ENCODE measurements at regions not wholly inside any gene's neighbourhood (a gene's known extent, or its start where the extent isn't known, plus 50 kb on each side); places are given as distances from the start of the nearest gene placed in this dataset.

DNA sequence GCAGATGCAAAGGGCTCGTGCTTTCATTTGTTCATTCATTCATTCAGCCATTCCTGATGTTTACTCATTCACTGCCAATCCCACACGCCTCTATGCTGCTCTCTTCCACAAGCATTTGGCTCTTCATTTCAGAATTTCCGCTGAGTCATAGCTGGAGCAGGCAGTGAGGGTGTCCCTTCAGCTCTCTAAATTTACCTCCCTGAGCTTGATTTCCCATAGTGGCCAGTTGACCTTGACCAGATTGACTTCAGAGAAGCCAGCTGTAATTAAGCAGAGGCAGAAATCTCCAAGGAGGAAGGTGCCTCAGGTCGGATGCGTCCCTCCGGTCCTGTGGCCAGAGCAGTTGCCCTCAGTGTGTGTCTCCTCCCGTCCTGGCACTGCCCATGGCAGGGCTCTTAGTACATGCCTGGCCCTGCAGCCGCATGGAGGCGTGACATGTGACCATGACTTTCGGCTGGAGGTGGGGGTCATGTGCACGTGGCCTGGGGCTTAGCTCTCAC lies 267.2 kb upstream of the ECI2 start:
- no peak for DNase-seq

DNA sequence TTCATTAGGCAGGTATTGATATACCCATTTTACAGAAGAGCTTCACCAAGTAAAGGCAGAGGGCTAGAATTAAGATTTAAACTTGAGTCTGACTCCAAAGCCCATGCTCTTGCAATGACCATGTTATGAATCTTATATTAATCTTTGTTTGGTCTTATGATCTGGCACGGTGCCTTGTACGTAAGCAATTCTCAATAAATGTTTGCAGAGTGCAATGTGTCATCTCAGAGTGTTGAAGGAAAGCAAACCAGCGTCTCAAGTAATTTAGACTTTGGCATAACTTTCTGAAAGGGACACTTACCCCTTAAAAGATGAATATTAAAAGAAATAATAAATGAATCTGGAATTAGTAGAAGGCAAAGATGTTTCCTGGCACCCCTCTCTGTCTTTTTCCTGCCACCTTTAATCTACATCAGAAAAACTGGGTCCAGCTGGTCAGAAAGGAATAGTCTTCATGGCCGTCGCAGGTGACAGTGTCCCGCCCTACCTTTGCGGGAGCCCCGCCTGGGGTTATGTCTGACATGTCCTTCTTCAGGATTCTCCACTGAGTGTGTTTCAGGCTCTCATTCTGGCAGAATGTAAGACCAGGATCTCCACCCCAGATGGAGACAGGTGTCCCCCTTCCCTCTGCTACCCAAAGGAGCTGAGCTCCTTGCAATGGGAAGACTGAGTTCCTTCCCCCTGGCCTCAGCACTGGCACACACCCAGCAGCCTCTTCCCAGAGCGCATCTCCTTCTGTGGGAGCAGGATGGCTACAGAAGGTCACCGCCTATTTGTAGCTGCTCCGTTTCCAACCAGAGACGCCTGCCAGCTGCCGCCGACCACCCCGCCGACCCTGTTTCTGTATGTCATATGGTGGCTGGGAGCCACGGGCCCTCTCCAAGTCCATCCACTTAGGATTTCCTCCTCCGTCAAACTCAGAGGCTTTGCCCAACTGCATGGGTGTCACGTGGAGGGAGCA lies 266.3 kb upstream of the ECI2 start:
- DNase-seq, result no peak

DNA sequence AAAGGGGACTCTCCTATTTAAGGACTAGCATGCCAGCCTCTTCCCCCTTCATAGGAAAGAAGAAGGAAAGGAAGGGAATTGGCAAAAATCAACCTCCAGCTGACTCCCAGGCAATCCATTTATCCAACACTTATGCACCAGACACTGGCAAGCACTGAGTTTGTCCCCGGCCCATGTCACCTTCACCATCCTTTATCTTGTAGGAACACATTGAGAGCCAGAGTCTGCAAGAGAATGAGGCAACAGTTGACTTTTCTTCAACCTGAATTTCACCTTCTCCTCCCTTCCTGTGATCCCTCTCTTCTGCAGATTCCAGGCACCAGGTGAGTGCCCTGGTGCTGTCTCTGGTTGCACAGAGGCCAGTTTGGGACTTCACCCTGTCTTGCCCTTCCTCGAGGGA lies 264.3 kb upstream of the ECI2 start:
- DNase-seq, result no peak

- no peak for DNase-seq
These were observed 263.4 kb upstream of the ECI2 start for GRCh38 chr6:4398791-4399190.

- DNase-seq, result no peak
These were observed 261.9 kb upstream of the ECI2 start for GRCh38 chr6:4397307-4397706.

DNA sequence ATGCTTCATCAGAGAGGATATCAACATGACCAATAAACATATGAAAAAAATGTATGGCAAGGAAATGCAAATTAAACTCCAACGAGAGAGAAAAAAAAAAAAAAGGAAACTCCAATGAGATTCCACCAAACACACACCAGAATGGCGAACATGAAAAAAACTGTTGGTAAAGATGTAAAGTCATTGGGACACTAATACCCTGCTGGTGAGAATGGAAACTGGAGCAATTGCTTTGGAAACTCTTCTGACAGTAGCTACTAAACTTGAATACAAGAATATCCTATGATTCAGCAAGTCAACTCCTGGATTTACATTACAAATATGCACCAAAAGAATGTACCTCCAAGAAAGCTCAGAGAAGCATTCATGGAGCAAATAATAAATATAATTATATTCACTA lies 260.7 kb upstream of the ECI2 start:
- no peak for DNase-seq

DNA sequence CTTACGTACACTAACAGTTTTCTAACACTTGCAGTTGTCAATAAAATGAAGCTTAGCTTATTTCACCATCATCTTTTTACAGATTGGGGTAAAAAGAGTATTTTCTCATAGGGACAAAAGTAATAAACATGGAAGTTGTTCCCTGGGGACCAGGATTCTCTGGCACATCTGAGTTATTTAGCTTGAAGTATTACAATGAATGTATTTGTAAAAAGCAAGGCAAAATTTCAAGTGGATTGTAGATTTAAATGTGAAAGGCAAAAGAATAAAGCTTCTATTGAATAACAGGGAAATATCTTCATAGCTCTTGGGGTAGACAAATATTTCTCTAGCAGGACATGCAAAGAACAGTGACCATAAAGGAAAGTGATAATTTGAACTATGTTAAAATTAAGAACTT lies 260.0 kb upstream of the ECI2 start:
- no peak for DNase-seq

- DNase-seq, result no peak
These were observed 259.4 kb upstream of the ECI2 start for GRCh38 chr6:4394786-4395185.

DNA sequence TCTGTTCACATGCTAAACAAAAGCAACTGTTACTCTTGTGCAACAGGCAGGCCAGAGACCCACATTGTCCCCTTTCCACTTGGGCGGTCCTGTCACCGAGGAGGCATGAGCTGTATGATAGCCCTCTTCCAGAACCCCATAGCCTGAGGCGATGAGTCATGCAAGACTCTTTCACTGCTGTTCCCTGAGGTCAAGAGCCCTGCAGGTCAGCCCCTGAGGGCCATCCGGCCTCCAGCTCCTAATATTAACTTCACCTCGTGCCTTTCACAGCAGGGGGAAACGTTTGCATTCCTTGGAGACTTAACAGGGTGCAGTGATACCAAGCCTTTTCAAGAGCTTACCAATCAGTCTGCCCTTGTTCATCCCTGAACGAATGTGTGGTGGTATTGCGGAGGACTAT lies 253.3 kb upstream of the ECI2 start:
- no peak for DNase-seq

- no peak for DNase-seq
These were observed 249.3 kb upstream of the ECI2 start for GRCh38 chr6:4384656-4385055.

- DNase-seq, result no peak
These were observed 248.7 kb upstream of the ECI2 start for GRCh38 chr6:4383910-4384638.

- DNase-seq, result no peak
These were observed 247.0 kb upstream of the ECI2 start for GRCh38 chr6:4382362-4382853.

DNA sequence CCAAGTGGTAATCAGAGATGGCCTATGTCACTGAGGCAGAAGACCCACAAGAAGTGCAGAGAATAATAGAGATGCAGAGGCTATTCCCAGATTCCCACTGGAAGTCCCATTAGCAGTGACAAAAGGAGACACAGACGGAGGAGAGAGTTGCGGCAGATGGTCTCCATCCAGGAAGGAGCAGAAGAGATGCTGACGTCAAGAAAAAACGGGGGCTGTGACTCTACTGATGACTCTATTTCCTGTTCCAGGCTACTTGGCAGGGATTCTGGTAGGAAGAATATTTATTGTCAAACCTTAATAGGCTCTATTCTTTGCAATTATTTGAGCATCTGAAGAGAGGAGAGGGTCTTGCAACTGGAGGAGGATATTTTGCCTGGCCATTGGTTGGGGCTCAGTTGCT lies 246.0 kb upstream of the ECI2 start:
- no peak for DNase-seq

DNA sequence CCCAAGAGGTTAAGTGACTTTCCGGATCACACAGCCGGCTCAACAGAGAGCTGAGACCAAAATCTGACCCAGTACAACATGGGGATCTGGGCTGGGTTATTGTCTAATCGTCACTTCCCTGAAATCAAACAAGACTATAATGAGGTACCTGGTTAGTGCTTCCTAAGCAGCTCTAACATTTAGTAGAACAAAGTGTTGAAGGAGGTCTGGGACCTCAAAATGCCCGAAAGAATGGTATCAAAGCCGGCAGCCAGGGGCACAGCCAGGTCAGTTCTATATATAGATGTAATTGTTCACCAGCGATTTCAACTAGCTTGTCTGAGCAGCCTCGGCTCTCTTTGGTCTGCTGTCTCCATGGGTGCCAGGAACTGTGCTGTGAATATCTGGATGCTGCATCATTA lies 245.5 kb upstream of the ECI2 start:
- no peak for DNase-seq

DNA sequence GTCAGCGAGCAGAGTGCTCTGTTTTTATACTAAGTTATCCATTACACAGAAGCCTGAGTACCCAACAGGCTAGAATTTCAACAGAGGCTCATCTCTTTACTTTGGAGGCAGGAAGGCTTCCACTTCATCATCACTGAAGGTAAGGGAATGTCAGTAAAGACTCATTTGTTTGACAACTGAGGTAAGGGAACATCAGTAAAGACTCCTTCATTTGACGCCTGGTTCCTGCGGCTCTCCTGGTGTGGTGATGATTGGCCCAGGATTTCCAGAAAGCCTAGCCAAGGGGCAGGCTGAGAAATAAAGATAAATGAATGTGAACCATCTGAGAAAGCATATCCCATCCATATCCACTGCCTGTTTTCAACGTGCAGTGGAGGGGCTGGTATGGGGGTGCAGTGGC lies 244.6 kb upstream of the ECI2 start:
- no peak for DNase-seq

GRCh38 chr6:4378319-4378996 lies 243.1 kb upstream of the ECI2 start:
- no peak for DNase-seq

DNA sequence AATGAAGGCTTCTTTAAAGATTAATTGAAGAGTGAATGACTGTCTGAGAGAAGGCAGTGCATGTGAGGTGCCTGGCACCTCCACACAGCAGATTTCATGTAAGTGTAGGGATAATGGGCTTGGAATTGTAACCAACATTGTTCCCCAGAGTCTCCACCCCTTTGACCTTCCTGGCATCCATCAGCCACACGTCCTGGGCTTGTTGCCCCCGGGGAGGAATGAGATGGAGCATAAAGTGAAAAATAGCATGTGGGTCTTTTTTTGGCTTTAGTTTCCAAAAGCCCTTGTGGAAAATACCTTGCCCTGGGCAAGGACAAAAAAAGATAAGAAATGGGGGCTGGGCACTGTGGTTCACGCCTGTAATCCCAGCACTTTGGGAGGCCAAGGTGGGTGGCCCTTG lies 242.2 kb upstream of the ECI2 start:
- no peak for DNase-seq

- DNase-seq, result no peak
These were observed 238.8 kb upstream of the ECI2 start for GRCh38 chr6:4374216-4374615.

- DNase-seq, result no peak
These were observed 237.5 kb upstream of the ECI2 start for GRCh38 chr6:4372866-4373265.

DNA sequence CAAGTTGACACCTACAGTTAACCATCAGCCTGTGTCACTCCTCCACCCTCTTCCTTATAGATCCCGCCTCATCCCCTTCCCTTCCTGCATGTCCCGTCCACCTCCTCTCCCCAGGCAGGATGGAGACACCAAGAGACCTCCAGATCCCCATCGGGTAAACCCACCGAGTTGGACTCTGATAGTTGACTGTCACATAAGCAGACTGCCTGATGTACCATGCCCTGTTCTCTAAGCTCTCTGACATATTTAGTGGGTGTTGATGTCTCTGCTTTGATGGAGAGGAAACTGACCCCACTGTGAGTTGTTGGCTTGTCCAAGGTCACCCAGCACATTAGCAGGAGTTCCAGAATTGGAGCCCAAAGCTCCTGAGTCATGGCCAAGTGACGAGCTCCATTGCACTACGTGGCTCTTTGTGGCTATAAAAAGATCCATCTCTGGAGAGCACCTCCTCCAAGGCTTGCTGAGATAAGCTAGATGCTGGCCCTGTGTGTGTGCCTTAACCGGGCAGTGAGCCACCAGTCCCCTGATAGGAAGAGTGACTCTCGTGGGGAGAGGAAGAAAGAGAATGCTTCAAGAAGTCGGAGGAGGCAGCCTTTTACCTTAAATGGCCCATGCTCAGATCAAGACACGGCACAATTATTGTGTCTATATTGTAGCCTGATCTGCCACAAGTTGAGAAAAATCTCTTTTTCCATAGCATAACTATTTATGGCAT lies 236.0 kb upstream of the ECI2 start:
- DNase-seq, result no peak

DNA sequence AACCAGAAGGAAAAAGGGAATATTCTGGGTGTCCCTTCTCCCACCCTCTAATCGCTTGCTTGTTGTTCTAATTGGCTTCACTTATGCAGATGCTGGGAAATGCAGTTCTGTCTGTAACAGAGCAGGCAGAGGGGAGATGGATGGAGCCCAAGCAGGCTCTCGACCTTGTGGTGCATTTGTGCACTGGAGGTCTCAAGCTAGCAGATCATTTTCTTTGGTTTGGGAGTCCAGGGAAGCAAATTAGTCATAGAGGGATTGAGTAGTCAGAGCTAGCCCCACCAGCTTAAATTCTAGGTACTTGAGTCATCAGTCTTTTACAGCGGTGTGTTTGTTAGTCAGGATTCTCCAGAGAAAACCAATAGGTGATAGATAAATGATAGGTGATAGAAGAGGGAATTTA lies 234.7 kb upstream of the ECI2 start:
- DNase-seq, result no peak

DNA sequence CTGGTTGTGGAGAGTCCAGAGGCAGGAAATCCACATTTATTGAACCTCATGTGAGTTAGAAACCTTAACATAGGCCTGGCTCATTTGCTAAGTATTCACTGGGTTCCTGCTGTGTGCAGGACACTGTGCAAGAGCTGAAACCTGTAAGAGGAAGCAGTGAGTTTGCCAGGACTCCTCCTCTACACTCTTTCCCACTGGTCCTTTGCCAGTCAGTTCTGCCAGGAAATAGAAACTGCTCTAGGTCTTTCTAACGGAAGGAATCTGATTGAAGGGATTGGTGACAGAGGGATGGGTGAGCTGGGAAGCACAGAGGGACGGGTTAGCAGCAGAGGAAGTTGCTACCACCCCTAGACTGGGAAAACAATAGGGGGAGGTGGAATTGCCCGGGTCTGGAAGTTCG lies 234.2 kb upstream of the ECI2 start:
- DNase-seq, result no peak

DNA sequence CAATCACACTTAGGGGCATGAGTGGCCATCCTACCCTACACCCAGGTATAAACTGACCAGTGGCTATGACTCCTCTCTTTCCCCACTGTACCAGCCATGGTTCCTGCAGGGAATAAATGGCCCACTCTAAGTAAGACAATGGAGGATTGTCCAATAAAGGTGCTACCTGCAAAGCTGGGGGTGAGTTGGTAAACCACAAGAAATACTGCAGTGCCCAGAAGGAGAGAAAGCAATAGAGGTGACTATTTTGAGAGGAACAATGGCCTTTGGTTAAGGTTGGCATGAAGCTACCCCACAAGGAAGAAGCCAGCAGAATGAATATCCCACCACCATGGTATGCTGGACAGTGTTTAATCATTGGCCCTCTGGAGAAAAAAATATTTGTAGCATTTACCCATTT lies 233.3 kb upstream of the ECI2 start:
- DNase-seq, result no peak

All from T-helper 2 cell (primary cell).